Fibroblast of the aortic adventitia (primary cell): ENCODE measurements at regions not wholly inside any gene's neighbourhood (a gene's known extent, or its start where the extent isn't known, plus 50 kb on each side); places are given as distances from the start of the nearest gene placed in this dataset.
"Not testable (repeated sequence)": the region's sequence is repeated elsewhere in the genome, so short reads cannot be mapped to it uniquely, and the experiment has no call there.

Source experiments
- DNase-seq: peaks from one replicate; pipeline ENCODE4 v3.0.0-alpha.2; 2010; ENCODE audit warnings: low read depth
- H3K4me3 ChIP-seq: 2 replicates; pipeline ENCODE4 v1.5.1; 2011; ENCODE audit warnings: low read depth, mild to moderate bottlenecking, control low read depth, low read length, moderate library complexity
- CTCF ChIP-seq: IDR thresholded peaks from 2 replicates; pipeline ENCODE4 v1.5.1; 2011; ENCODE audit warnings: mild to moderate bottlenecking, low read length, control low read depth, inconsistent platforms; ENCODE audit not compliant: insufficient read depth

- no peak for DNase-seq
- no peak overlapping the region for H3K4me3 ChIP-seq
- no peak for TF ChIP-seq CTCF
These were observed 699.1 kb upstream of the ADGRB3 start for GRCh38 chr6:67935976-67936477.

- no peak for DNase-seq
- no peak overlapping the region for H3K4me3 ChIP-seq
- no peak for TF ChIP-seq CTCF
These were observed 701.8 kb upstream of the ADGRB3 start for GRCh38 chr6:67933278-67933677.

GRCh38 chr6:67922588-67922987 lies 712.5 kb upstream of the ADGRB3 start:
- H3K4me3 ChIP-seq, DNase-seq: not testable (repeated sequence)

- DNase-seq, H3K4me3 ChIP-seq: not testable (repeated sequence)
These were observed 715.0 kb upstream of the ADGRB3 start for GRCh38 chr6:67920040-67920439.

GRCh38 chr6:67916399-67916798 lies 718.7 kb upstream of the ADGRB3 start:
- TF ChIP-seq CTCF, result no peak
- no peak overlapping the region for H3K4me3 ChIP-seq
- DNase-seq, result peak; percentile 99

GRCh38 chr6:67914419-67914818 lies 720.7 kb upstream of the ADGRB3 start:
- H3K4me3 ChIP-seq, result no peak overlapping the region
- TF ChIP-seq CTCF, result no peak
- peak; percentile 38 for DNase-seq

- H3K4me3 ChIP-seq, result no peak overlapping the region
- no peak for DNase-seq
- no peak for TF ChIP-seq CTCF
These were observed 725.7 kb upstream of the ADGRB3 start for GRCh38 chr6:67909354-67909753.

GRCh38 chr6:67908379-67908778 lies 726.7 kb upstream of the ADGRB3 start:
- H3K4me3 ChIP-seq, result no peak overlapping the region
- no peak for DNase-seq
- TF ChIP-seq CTCF, result no peak

- DNase-seq, H3K4me3 ChIP-seq: not testable (repeated sequence)
These were observed 730.3 kb upstream of the ADGRB3 start for GRCh38 chr6:67904735-67905134.
